ENCODE measurements at regions not wholly inside any gene's neighbourhood (a gene's known extent, or its start where the extent isn't known, plus 50 kb on each side); places are given as distances from the start of the nearest gene placed in this dataset.

GRCh38 chr22:26806445-26807175 is 149.2 kb downstream of the MIAT start:
- H3K4me3 ChIP-seq (ENCODE audit: low read depth, low read length), result no peak overlapping the region
- TF ChIP-seq CTCF (IDR thresholded peaks at IDR 0.05), result no peak
- no peak overlapping the region for H2AFZ ChIP-seq
- no peaks in the 10 kb centered on the region for H3K79me2 ChIP-seq
- no peaks in the 10 kb centered on the region for H3K27me3 ChIP-seq (ENCODE audit: control insufficient read depth, insufficient read depth, low read length)
- H3K4me1 ChIP-seq, result no peaks in the 10 kb centered on the region
- no peak overlapping the region for H3K9ac ChIP-seq
- no peaks in the 10 kb centered on the region for H3K36me3 ChIP-seq (ENCODE audit: control insufficient read depth, insufficient read depth, low read length)
- no peak overlapping the region for H3K4me2 ChIP-seq (ENCODE audit: low read length)
- no peak overlapping the region for H3K27ac ChIP-seq
- H3K9me3 ChIP-seq (ENCODE audit: control insufficient read depth, low read length), result no peaks in the 10 kb centered on the region

GRCh38 chr22:26811647-26811992 is 154.2 kb downstream of the MIAT start:
- TF ChIP-seq CTCF (IDR thresholded peaks at IDR 0.05), result no peak
- H3K4me2 ChIP-seq (ENCODE audit: low read length), result no peak overlapping the region
- H3K4me3 ChIP-seq (ENCODE audit: low read depth, low read length), result no peak overlapping the region
- H2AFZ ChIP-seq, result no peak overlapping the region
- no peaks in the 10 kb centered on the region for H3K4me1 ChIP-seq
- no peaks in the 10 kb centered on the region for H3K27me3 ChIP-seq (ENCODE audit: control insufficient read depth, insufficient read depth, low read length)
- H3K36me3 ChIP-seq (ENCODE audit: control insufficient read depth, insufficient read depth, low read length), result no peaks in the 10 kb centered on the region
- no peaks in the 10 kb centered on the region for H3K79me2 ChIP-seq
- no peaks in the 10 kb centered on the region for H3K9me3 ChIP-seq (ENCODE audit: control insufficient read depth, low read length)
- H3K9ac ChIP-seq, result no peak overlapping the region
- H3K27ac ChIP-seq, result no peak overlapping the region

GRCh38 chr22:26812731-26813130 is 155.3 kb downstream of the MIAT start:
- no peak for TF ChIP-seq CTCF (IDR thresholded peaks at IDR 0.05)
- H3K79me2 ChIP-seq, result no peaks in the 10 kb centered on the region
- no peak overlapping the region for H3K4me3 ChIP-seq (ENCODE audit: low read depth, low read length)
- no peaks in the 10 kb centered on the region for H3K36me3 ChIP-seq (ENCODE audit: control insufficient read depth, insufficient read depth, low read length)
- no peaks in the 10 kb centered on the region for H3K9me3 ChIP-seq (ENCODE audit: control insufficient read depth, low read length)
- no peaks in the 10 kb centered on the region for H3K27me3 ChIP-seq (ENCODE audit: control insufficient read depth, insufficient read depth, low read length)
- H3K4me2 ChIP-seq (ENCODE audit: low read length), result no peak overlapping the region
- no peak overlapping the region for H2AFZ ChIP-seq
- H3K9ac ChIP-seq, result no peak overlapping the region
- H3K4me1 ChIP-seq, result no peaks in the 10 kb centered on the region
- H3K27ac ChIP-seq, result no peak overlapping the region

- H3K4me1 ChIP-seq, result no peaks in the 10 kb centered on the region
- H3K9me3 ChIP-seq (ENCODE audit: control insufficient read depth, low read length), result no peaks in the 10 kb centered on the region
- no peaks in the 10 kb centered on the region for H3K79me2 ChIP-seq
- no peak overlapping the region for H2AFZ ChIP-seq
- no peak for TF ChIP-seq CTCF (IDR thresholded peaks at IDR 0.05)
- no peak overlapping the region for H3K4me2 ChIP-seq (ENCODE audit: low read length)
- H3K27me3 ChIP-seq (ENCODE audit: control insufficient read depth, insufficient read depth, low read length), result no peaks in the 10 kb centered on the region
- no peaks in the 10 kb centered on the region for H3K36me3 ChIP-seq (ENCODE audit: control insufficient read depth, insufficient read depth, low read length)
- no peak overlapping the region for H3K9ac ChIP-seq
- H3K27ac ChIP-seq, result no peak overlapping the region
- H3K4me3 ChIP-seq (ENCODE audit: low read depth, low read length), result no peak overlapping the region
Observed at GRCh38 chr22:26816726-26817125, 159.3 kb downstream of the MIAT start.

- Histone ChIP-seq H3K79me2 (no peaks in the 10 kb centered on the region), H3K4me3 (ENCODE audit: low read depth, low read length) (no peak overlapping the region), H3K9me3 (ENCODE audit: control insufficient read depth, low read length) (no peaks in the 10 kb centered on the region), H3K4me2 (ENCODE audit: low read length) (no peak overlapping the region), H3K27ac (no peak overlapping the region), H3K9ac (no peak overlapping the region), H3K4me1 (no peaks in the 10 kb centered on the region), H3K36me3 (ENCODE audit: control insufficient read depth, insufficient read depth, low read length) (no peaks in the 10 kb centered on the region), H2AFZ (no peak overlapping the region), H3K27me3 (ENCODE audit: control insufficient read depth, insufficient read depth, low read length) (no peaks in the 10 kb centered on the region)
- TF ChIP-seq CTCF (IDR thresholded peaks at IDR 0.05), result no peak
Observed at GRCh38 chr22:26817926-26818325, 160.5 kb downstream of the MIAT start.
